ENCODE measurements at regions not wholly inside any gene's neighbourhood (a gene's known extent, or its start where the extent isn't known, plus 50 kb on each side); places are given as distances from the start of the nearest gene placed in this dataset.

- no peaks in the 10 kb centered on the region for H3K79me2 ChIP-seq (ENCODE audit: insufficient read depth, low read length)
Observed at GRCh38 chr11:37504060-37504611, 906.1 kb upstream of the RAG2 start.

More at GRCh38 chr11:37504060-37504611, 906.1 kb upstream of the RAG2 start:
- intact Hi-C loops (cut with micrococcal nuclease; ENCODE audit: unreplicated experiment) (no loop called here), in situ Hi-C loops (cut with HindIII; ENCODE audit: extremely low pct_ligation_motif_present, low pct_unique_long_range_greater_than_20kb) (no loop called here)
- POLR2A ChIA-PET: no interaction called here
- H3K36me3 ChIP-seq (replicated peaks in 1 of 2; ENCODE audit: control insufficient read depth in 1 of 2, insufficient read depth in 2 of 2, low read length in 2 of 2): no peaks in the 10 kb centered on the region
- H3K9me3 ChIP-seq (ENCODE audit: low read length): peaks cover 87% of the 10 kb centered on the region
- CTCF ChIA-PET (ENCODE audit: low intra/inter-chr PET ratio, low total read pairs): no interaction called here
- no TSS peak for BruUV-seq (replicated peaks)
- FAIRE-seq (no peak), ATAC-seq (no peak), DNase-seq (ENCODE audit: low spot score) (no peak)
- no peaks in the 10 kb centered on the region for H3K4me1 ChIP-seq (ENCODE audit: insufficient read depth, low read length)
- no peaks in the 10 kb centered on the region for H4K20me1 ChIP-seq (ENCODE audit: insufficient read depth, low read length)
- TF ChIP-seq ZBTB4 (CRISPR knock-in tag; IDR thresholded peaks at IDR 0.05; ENCODE audit: borderline replicate concordance): no peak
- WGBS (ENCODE audit: low lambda C conversion rate): 4% methylated on average over 3 of the region's 3 CpGs
- H3K4me3 ChIP-seq (replicated peaks in 1 of 3; ENCODE audit: insufficient read depth in 1 of 3, low read depth in 2 of 3, low read length in 3 of 3): no peak overlapping the region
- H3K4me2 ChIP-seq (ENCODE audit: low read depth, low read length): no peak overlapping the region
- no peaks in the 10 kb centered on the region for H3K27me3 ChIP-seq (ENCODE audit: control insufficient read depth in 1 of 2, insufficient read depth in 2 of 2, low read length in 2 of 2)
- no peak overlapping the region for H2AFZ ChIP-seq (ENCODE audit: low read length)
- H3K27ac ChIP-seq (ENCODE audit: extremely low read length, insufficient read depth, low read length): no peak overlapping the region
- no peak overlapping the region for H3K9ac ChIP-seq (ENCODE audit: insufficient read depth, low read depth, low read length)

Measured in HepG2 (cell line).